Trophoblast cell (in vitro differentiated cells and primary cell): ENCODE measurements at regions not wholly inside any gene's neighbourhood (a gene's known extent, or its start where the extent isn't known, plus 50 kb on each side); places are given as distances from the start of the nearest gene placed in this dataset.

Experiments used
- DNase-seq, 2 donors: peaks; one replicate each; pipeline ENCODE4 v3.0.0-alpha.2; 2016
- H2AFZ ChIP-seq: 2 replicates; pipeline ENCODE4 v1.6.1; 2013; ENCODE audit warnings: low read length, moderate library complexity, mild to moderate bottlenecking; ENCODE audit not compliant: insufficient read depth, poor library complexity
- H2AK5ac ChIP-seq: 2 replicates; pipeline ENCODE4 v1.6.1; 2013; ENCODE audit warnings: mild to moderate bottlenecking, low read length
- H2BK120ac ChIP-seq: 2 replicates; pipeline ENCODE4 v1.6.1; 2013; ENCODE audit warnings: low read length, mild to moderate bottlenecking, moderate library complexity; ENCODE audit not compliant: insufficient read depth, poor library complexity
- H2BK12ac ChIP-seq: 2 replicates; pipeline ENCODE4 v1.6.1; 2013; ENCODE audit warnings: mild to moderate bottlenecking, low read length, moderate library complexity
- H2BK5ac ChIP-seq: 2 replicates; pipeline ENCODE4 v1.6.1; 2013; ENCODE audit warnings: low read length, low read depth, moderate library complexity, mild to moderate bottlenecking; ENCODE audit not compliant: poor library complexity
- H3K14ac ChIP-seq: 2 replicates; pipeline ENCODE4 v1.6.1; 2013; ENCODE audit warnings: mild to moderate bottlenecking, low read length
- H3K18ac ChIP-seq: 2 replicates; pipeline ENCODE4 v1.6.1; 2013; ENCODE audit warnings: mild to moderate bottlenecking, low read length
- H3K23ac ChIP-seq: 2 replicates; pipeline ENCODE4 v1.6.1; 2013; ENCODE audit warnings: low read length
- H3K27ac ChIP-seq: 2 replicates; pipeline ENCODE4 v1.5.1; 2013; ENCODE audit warnings: low read depth, mild to moderate bottlenecking, inconsistent platforms, low read length, moderate library complexity
- H3K27me3 ChIP-seq: 2 replicates; pipeline ENCODE4 v1.6.1; 2013; ENCODE audit warnings: inconsistent platforms, mild to moderate bottlenecking, low read length, moderate library complexity; ENCODE audit not compliant: insufficient read depth
- H3K36me3 ChIP-seq, 2 experiments: 1 replicate in 1 of 2; 2 replicates in 1 of 2; pipeline ENCODE4 v1.6.1; 2013; ENCODE audit warnings: low read length in 2 of 2, mild to moderate bottlenecking in 2 of 2, moderate library complexity in 1 of 2; ENCODE audit not compliant: insufficient read depth in 2 of 2, control insufficient read depth in 1 of 2
- H3K4ac ChIP-seq: 2 replicates; pipeline ENCODE4 v1.6.1; 2013; ENCODE audit warnings: low read depth, mild to moderate bottlenecking, low read length, moderate library complexity
- H3K4me1 ChIP-seq, 2 experiments: 1 replicate in 1 of 2; 2 replicates in 1 of 2; pipeline ENCODE4 v1.6.1; 2013; ENCODE audit warnings: low read length in 2 of 2, mild to moderate bottlenecking in 2 of 2, moderate library complexity in 1 of 2; ENCODE audit not compliant: insufficient read depth in 2 of 2, control insufficient read depth in 1 of 2
- H3K4me2 ChIP-seq: 2 replicates; pipeline ENCODE4 v1.6.1; 2013; ENCODE audit warnings: inconsistent platforms, mild to moderate bottlenecking, low read length, moderate library complexity
- H3K4me3 ChIP-seq: 2 replicates; pipeline ENCODE4 v1.5.1; 2013; ENCODE audit warnings: mild to moderate bottlenecking, low read depth, low read length, inconsistent platforms
- H3K79me1 ChIP-seq: one replicate; pipeline ENCODE4 v1.6.1; 2013; ENCODE audit warnings: low read length
- H3K79me2 ChIP-seq: 2 replicates; pipeline ENCODE4 v1.6.1; 2013; ENCODE audit warnings: low read length, mild to moderate bottlenecking; ENCODE audit not compliant: control insufficient read depth, insufficient read depth, poor library complexity
- H3K9ac ChIP-seq: 2 replicates; pipeline ENCODE4 v1.6.1; 2013; ENCODE audit warnings: mild to moderate bottlenecking, low read length
- H3K9me3 ChIP-seq: 2 replicates; pipeline ENCODE4 v1.6.1; 2013; ENCODE audit warnings: low read depth, mild to moderate bottlenecking, control low read depth, inconsistent platforms, low read length; ENCODE audit not compliant: insufficient read depth
- H4K12ac ChIP-seq: 2 replicates; pipeline ENCODE4 v1.6.1; 2013; ENCODE audit warnings: low read depth, mild to moderate bottlenecking, low read length, moderate library complexity
- H4K8ac ChIP-seq: 2 replicates; pipeline ENCODE4 v1.6.1; 2013; ENCODE audit warnings: low read depth, mild to moderate bottlenecking, low read length, moderate library complexity
- H4K91ac ChIP-seq: one replicate; pipeline ENCODE4 v1.6.1; 2013; ENCODE audit warnings: low read depth, mild to moderate bottlenecking, low read length, moderate library complexity
- WGBS: extraction: QIAGEN DNeasy Blood & Tissue Kit; methylation state at CpG from one replicate; pipeline ENCODE4 v1.1.7; 2013; ENCODE audit warnings: missing lambda C conversion rate; ENCODE audit not compliant: insufficient read length, insufficient coverage; ENCODE audit errors: extremely low coverage; 5-methylcytosine and 5-hydroxymethylcytosine counted together

- H3K79me1 ChIP-seq = no peaks in the 10 kb centered on the region
- no CpG with 5 or more reads among the region's 3 CpGs for WGBS
- no peak overlapping the region for H3K4ac ChIP-seq
- H4K8ac ChIP-seq = no peak overlapping the region
- no peak overlapping the region for H3K9ac ChIP-seq
- H3K27ac ChIP-seq = no peak overlapping the region
- H3K18ac ChIP-seq = no peak overlapping the region
- H3K4me1 ChIP-seq = no peaks in the 10 kb centered on the region
- no peaks in the 10 kb centered on the region for H3K27me3 ChIP-seq
- no peaks in the 10 kb centered on the region for H3K36me3 ChIP-seq
- no peak for DNase-seq
- H2AFZ ChIP-seq = no peak overlapping the region
- H3K4me3 ChIP-seq = no peak overlapping the region
- H3K23ac ChIP-seq = no peak overlapping the region
- H2BK5ac ChIP-seq = no peak overlapping the region
- H3K4me2 ChIP-seq = no peak overlapping the region
- no peak overlapping the region for H2AK5ac ChIP-seq
- H3K14ac ChIP-seq = no peak overlapping the region
- no peak overlapping the region for H4K91ac ChIP-seq
- H2BK120ac ChIP-seq = no peak overlapping the region
- no peak overlapping the region for H4K12ac ChIP-seq
- no peaks in the 10 kb centered on the region for H3K9me3 ChIP-seq
- H2BK12ac ChIP-seq = no peak overlapping the region
- no peaks in the 10 kb centered on the region for H3K79me2 ChIP-seq
Observed at GRCh38 chr2:5502385-5502784, 189.8 kb upstream of the SOX11 start.

- Histone ChIP-seq H3K36me3 (no peaks in the 10 kb centered on the region), H3K27ac (no peak overlapping the region), H3K9me3 (peaks cover 2% of the 10 kb centered on the region), H2BK12ac (no peak overlapping the region), H3K4me2 (no peak overlapping the region), H4K12ac (no peak overlapping the region), H2BK120ac (no peak overlapping the region), H2AFZ (no peak overlapping the region), H3K4me1 (no peaks in the 10 kb centered on the region), H3K14ac (no peak overlapping the region), H2AK5ac (no peak overlapping the region), H3K18ac (no peak overlapping the region), H4K91ac (no peak overlapping the region), H2BK5ac (no peak overlapping the region), H3K9ac (no peak overlapping the region), H3K23ac (no peak overlapping the region), H3K79me2 (no peaks in the 10 kb centered on the region), H3K4ac (no peak overlapping the region), H4K8ac (no peak overlapping the region), H3K79me1 (no peaks in the 10 kb centered on the region), H3K27me3 (no peaks in the 10 kb centered on the region), H3K4me3 (no peak overlapping the region)
- no peak for DNase-seq
- WGBS = no CpG with 5 or more reads among the region's 3 CpGs
Observed at GRCh38 chr2:5504756-5505155, 187.4 kb upstream of the SOX11 start.

DNA sequence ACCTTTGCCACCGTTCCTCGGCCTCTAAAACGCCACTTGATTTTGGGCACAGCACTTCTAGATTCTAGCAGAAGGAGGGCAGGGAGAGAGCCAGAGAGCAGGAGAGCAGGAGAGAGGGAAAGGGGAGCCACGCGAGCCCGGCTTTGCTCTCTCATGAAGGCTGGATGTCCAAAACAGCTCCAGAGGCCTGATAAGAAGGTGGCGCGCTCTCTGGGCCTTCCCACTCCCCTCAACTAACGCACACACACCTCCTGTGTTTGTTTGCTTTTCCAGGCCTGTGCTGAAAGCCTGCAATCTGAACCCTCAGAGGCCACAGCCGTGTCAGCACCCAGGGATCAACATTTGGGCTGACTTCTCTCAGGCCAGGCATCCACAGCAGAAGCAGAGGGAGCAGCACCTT lies 184.8 kb upstream of the SOX11 start:
- no CpG with 5 or more reads among the region's 10 CpGs for WGBS
- H2BK12ac ChIP-seq = no peak overlapping the region
- H3K23ac ChIP-seq = no peak overlapping the region
- H3K4me2 ChIP-seq = no peak overlapping the region
- H4K8ac ChIP-seq = no peak overlapping the region
- no peak overlapping the region for H3K9ac ChIP-seq
- H2AFZ ChIP-seq = no peak overlapping the region
- no peaks in the 10 kb centered on the region for H3K27me3 ChIP-seq
- no peak overlapping the region for H3K27ac ChIP-seq
- no peak overlapping the region for H4K12ac ChIP-seq
- DNase-seq = no peak
- H2AK5ac ChIP-seq = no peak overlapping the region
- H3K4ac ChIP-seq = no peak overlapping the region
- no peaks in the 10 kb centered on the region for H3K79me2 ChIP-seq
- H3K4me1 ChIP-seq = no peaks in the 10 kb centered on the region
- no peak overlapping the region for H4K91ac ChIP-seq
- no peak overlapping the region for H3K18ac ChIP-seq
- H2BK120ac ChIP-seq = no peak overlapping the region
- no peaks in the 10 kb centered on the region for H3K79me1 ChIP-seq
- no peaks in the 10 kb centered on the region for H3K36me3 ChIP-seq
- H3K14ac ChIP-seq = no peak overlapping the region
- H3K4me3 ChIP-seq = no peak overlapping the region
- no peak overlapping the region for H2BK5ac ChIP-seq
- H3K9me3 ChIP-seq = peaks cover 8% of the 10 kb centered on the region

DNA sequence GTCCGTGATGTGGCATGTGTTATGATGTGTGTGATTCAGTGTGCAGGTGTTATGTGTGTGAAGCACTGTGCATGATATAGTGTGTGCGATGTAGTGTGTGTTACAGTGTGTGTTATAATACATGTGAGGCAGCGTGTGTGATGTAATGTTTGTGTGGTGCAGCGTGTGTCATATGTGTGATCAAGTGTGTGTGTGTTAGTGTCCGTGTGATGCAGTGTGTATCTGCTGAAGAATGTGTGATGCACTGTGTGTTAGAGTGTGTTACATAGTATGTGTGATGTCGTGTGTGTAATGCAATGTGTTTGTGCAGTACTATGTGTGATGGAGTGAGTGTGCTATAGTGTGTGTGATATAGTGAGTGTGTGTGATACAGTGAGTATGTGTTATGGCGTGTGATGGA lies 182.8 kb upstream of the SOX11 start:
- H4K12ac ChIP-seq = no peak overlapping the region
- H3K4me1 ChIP-seq = no peaks in the 10 kb centered on the region
- H4K8ac ChIP-seq = no peak overlapping the region
- no peaks in the 10 kb centered on the region for H3K79me1 ChIP-seq
- H2AFZ ChIP-seq = no peak overlapping the region
- H3K4me2 ChIP-seq = no peak overlapping the region
- WGBS = 100% methylated on average over 1 of the region's 7 CpGs
- no peak overlapping the region for H2AK5ac ChIP-seq
- no peaks in the 10 kb centered on the region for H3K27me3 ChIP-seq
- H2BK120ac ChIP-seq = no peak overlapping the region
- H3K14ac ChIP-seq = no peak overlapping the region
- H2BK12ac ChIP-seq = no peak overlapping the region
- no peak overlapping the region for H3K18ac ChIP-seq
- H3K36me3 ChIP-seq = no peaks in the 10 kb centered on the region
- H3K9ac ChIP-seq = no peak overlapping the region
- H3K79me2 ChIP-seq = no peaks in the 10 kb centered on the region
- no peak overlapping the region for H2BK5ac ChIP-seq
- DNase-seq = no peak
- no peak overlapping the region for H4K91ac ChIP-seq
- H3K9me3 ChIP-seq = peaks cover 8% of the 10 kb centered on the region
- no peak overlapping the region for H3K4me3 ChIP-seq
- no peak overlapping the region for H3K23ac ChIP-seq
- H3K27ac ChIP-seq = no peak overlapping the region
- no peak overlapping the region for H3K4ac ChIP-seq
